Mesothelial cell of epicardium (in vitro differentiated cells): ENCODE measurements at regions not wholly inside any gene's neighbourhood (a gene's known extent, or its start where the extent isn't known, plus 50 kb on each side); places are given as distances from the start of the nearest gene placed in this dataset.
"Not testable (repeated sequence)": the region's sequence is repeated elsewhere in the genome, so short reads cannot be mapped to it uniquely, and the experiment has no call there.

Experiments
- DNase-seq, 2 experiments: peaks; one replicate each; pipeline ENCODE4 v3.0.0; 2021; ENCODE audit warnings: low spot score in 2 of 2; ENCODE audit not compliant: unreplicated experiment in 2 of 2
- H3K27ac Mint-ChIP-seq: 2 replicates; pipeline ENCODE4 v1.8.0; 2021; ENCODE audit warnings: mixed read lengths
- H3K27me3 Mint-ChIP-seq: 2 replicates; pipeline ENCODE4 v1.8.0; 2021; ENCODE audit warnings: low read depth, mixed read lengths
- H3K36me3 Mint-ChIP-seq: 2 replicates; pipeline ENCODE4 v1.8.0; 2021; ENCODE audit warnings: mixed read lengths
- H3K4me1 Mint-ChIP-seq: 2 replicates; pipeline ENCODE4 v1.8.0; 2021; ENCODE audit warnings: mixed read lengths
- H3K4me3 Mint-ChIP-seq: 2 replicates; pipeline ENCODE4 v1.8.0; 2021; ENCODE audit warnings: mild to moderate bottlenecking, moderate library complexity, mixed read lengths
- H3K9me3 Mint-ChIP-seq: 2 replicates; pipeline ENCODE4 v1.8.0; 2021; ENCODE audit warnings: mixed read lengths
- TF ChIP-seq, protein P1 (sequence below): fragments of 200-600 bp; sonication (generic); IDR thresholded peaks from one replicate; pipeline ENCODE4 v1.5.0; 2021; ENCODE audit warnings: antibody characterized with exemption; ENCODE audit not compliant: unreplicated experiment

DNA sequence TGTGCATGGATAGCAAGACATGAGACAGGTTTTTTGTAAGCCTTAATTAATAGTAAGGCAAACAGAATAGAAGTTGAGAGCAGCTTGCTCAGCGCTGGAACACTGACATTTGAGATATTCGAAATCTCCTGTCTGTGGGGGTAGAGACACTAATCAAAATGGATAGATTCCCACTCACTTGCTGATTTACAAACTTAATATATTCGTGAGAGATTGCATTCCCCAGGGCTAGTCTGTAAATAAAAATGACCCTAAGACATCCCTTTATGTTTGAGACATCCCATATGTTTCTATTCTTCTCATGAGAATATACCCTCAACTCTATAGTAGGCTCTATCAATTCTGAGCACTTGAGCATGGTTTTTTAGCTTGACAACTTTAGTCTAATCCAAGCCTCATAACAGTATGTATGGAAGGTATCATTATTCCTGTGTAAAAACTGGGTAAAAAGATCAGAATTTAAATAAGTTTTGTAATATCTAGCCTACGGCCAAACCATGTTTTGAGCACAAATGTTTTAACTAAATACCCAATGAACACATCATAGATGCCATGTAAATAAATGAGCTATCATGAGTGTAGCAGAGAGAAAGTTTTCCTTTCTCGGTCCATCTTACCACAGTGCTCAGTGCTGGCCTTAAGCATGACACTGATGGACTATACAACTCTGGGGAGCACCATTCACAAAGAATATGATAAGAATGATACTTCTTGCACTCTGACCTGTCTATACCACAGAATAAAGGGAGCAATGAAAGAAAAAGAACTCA lies 609.2 kb downstream of the PSAT1 start:
- DNase-seq, result no peak
- peaks cover 19% of the 10 kb centered on the region for H3K9me3 Mint-ChIP-seq
- H3K4me3 Mint-ChIP-seq, result no peak overlapping the region
- peaks cover 1% of the 10 kb centered on the region for H3K36me3 Mint-ChIP-seq
- H3K27ac Mint-ChIP-seq, result no peak overlapping the region
- no peaks in the 10 kb centered on the region for H3K4me1 Mint-ChIP-seq
- H3K27me3 Mint-ChIP-seq, result no peaks in the 10 kb centered on the region
- TF ChIP-seq, protein P1, sequence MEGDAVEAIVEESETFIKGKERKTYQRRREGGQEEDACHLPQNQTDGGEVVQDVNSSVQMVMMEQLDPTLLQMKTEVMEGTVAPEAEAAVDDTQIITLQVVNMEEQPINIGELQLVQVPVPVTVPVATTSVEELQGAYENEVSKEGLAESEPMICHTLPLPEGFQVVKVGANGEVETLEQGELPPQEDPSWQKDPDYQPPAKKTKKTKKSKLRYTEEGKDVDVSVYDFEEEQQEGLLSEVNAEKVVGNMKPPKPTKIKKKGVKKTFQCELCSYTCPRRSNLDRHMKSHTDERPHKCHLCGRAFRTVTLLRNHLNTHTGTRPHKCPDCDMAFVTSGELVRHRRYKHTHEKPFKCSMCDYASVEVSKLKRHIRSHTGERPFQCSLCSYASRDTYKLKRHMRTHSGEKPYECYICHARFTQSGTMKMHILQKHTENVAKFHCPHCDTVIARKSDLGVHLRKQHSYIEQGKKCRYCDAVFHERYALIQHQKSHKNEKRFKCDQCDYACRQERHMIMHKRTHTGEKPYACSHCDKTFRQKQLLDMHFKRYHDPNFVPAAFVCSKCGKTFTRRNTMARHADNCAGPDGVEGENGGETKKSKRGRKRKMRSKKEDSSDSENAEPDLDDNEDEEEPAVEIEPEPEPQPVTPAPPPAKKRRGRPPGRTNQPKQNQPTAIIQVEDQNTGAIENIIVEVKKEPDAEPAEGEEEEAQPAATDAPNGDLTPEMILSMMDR, result no peak

GRCh38 chr9:78909566-78909965 lies 612.6 kb downstream of the PSAT1 start:
- TF ChIP-seq, protein P1, result no peak
- no peak for DNase-seq
- Mint-ChIP-seq H3K27ac (no peak overlapping the region), H3K4me3 (no peak overlapping the region), H3K4me1 (no peaks in the 10 kb centered on the region), H3K36me3 (peaks cover 1% of the 10 kb centered on the region), H3K9me3 (peaks cover 19% of the 10 kb centered on the region), H3K27me3 (no peaks in the 10 kb centered on the region)

GRCh38 chr9:78916884-78917283 lies 620.0 kb downstream of the PSAT1 start:
- not testable (repeated sequence) for H3K4me1 Mint-ChIP-seq, H3K27me3 Mint-ChIP-seq, H3K27ac Mint-ChIP-seq, DNase-seq, H3K4me3 Mint-ChIP-seq, H3K36me3 Mint-ChIP-seq
- H3K9me3 Mint-ChIP-seq, result peaks cover 18% of the 10 kb centered on the region

- Mint-ChIP-seq H3K27me3 (no peaks in the 10 kb centered on the region), H3K9me3 (peaks cover 18% of the 10 kb centered on the region), H3K27ac (no peak overlapping the region), H3K36me3 (peaks cover 5% of the 10 kb centered on the region), H3K4me1 (no peaks in the 10 kb centered on the region), H3K4me3 (no peak overlapping the region)
- DNase-seq, result no peak
- TF ChIP-seq, protein P1, result no peak
Measured at GRCh38 chr9:78918976-78919375, 622.1 kb downstream of the PSAT1 start.

DNA sequence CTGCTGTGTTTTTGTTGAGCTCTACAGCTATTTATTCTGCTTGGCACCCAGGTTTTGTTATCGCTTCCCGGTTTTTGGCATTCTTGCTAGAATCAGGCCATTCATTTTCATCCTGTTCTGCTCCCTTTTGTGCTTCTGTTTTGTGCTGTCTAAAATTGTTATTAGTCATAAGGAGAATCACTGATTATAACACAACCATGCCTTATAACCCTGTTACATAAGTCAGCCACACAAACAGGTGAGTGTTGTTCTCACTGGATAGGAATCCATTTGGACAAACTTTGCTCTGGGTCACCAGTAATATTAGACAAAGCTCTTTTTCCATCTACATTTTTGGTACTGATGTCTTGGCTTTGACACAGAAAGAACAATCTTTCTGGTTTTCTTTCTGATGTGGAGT lies 622.8 kb downstream of the PSAT1 start:
- TF ChIP-seq, protein P1, result no peak
- Mint-ChIP-seq H3K4me3 (no peak overlapping the region), H3K4me1 (no peaks in the 10 kb centered on the region), H3K9me3 (peaks cover 18% of the 10 kb centered on the region), H3K27me3 (no peaks in the 10 kb centered on the region), H3K27ac (no peak overlapping the region), H3K36me3 (peaks cover 5% of the 10 kb centered on the region)
- no peak for DNase-seq

DNA sequence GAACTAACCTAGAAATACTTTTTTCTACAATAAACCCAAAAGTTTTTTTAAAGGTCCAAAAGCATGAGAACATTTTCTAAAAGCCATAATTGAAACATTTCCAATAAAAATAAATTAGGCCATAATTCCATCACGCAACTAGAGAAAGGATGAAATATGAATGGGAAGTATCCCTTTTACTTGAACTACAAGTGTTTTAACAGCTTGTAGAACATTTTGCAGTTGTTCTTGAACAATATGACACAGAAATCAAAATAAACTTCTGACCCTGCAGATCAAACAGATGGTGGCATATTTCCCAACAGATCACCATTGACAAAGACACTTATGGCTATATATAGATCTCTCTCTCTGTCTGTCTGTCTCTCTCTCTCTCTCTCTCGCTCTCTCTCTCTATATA lies 624.4 kb downstream of the PSAT1 start:
- H3K27me3 Mint-ChIP-seq, result peaks cover 1% of the 10 kb centered on the region
- DNase-seq, result no peak
- no peak overlapping the region for H3K27ac Mint-ChIP-seq
- H3K4me1 Mint-ChIP-seq, result no peaks in the 10 kb centered on the region
- peaks cover 14% of the 10 kb centered on the region for H3K9me3 Mint-ChIP-seq
- H3K36me3 Mint-ChIP-seq, result peaks cover 5% of the 10 kb centered on the region
- TF ChIP-seq, protein P1, result no peak
- H3K4me3 Mint-ChIP-seq, result no peak overlapping the region
